HepG2 (cell line): ENCODE measurements at regions not wholly inside any gene's neighbourhood (a gene's known extent, or its start where the extent isn't known, plus 50 kb on each side); places are given as distances from the start of the nearest gene placed in this dataset.

Experiments
- ATAC-seq: fragments of 200-7000 bp; cut with Tn5 transposase; 3 replicates; pipeline ENCODE4 v1.9.1; 2020; ENCODE audit warnings: mild to moderate bottlenecking, moderate library complexity
- BruUV-seq: library from RNA; stranded (reverse); fragments of 400-500 nt; replicated peaks from 2 replicates; lab custom pipeline; 2021; lab: Mats Ljungman, UMichigan
- CTCF ChIA-PET: fragments of 300-600 bp; formaldehyde crosslinking; extraction: SDS; loops from one replicate; lab custom pipeline; 2021; ENCODE audit warnings: low total read pairs, inconsistent platforms, low intra/inter-chr PET ratio; lab: Yijun Ruan, JAX
- POLR2A ChIA-PET: fragments of 350-600 bp; sonication (Branson Sonifier 250); formaldehyde crosslinking; loops from one replicate; lab custom pipeline; 2020; ENCODE audit warnings: antibody characterized with exemption, inconsistent platforms; lab: Yijun Ruan, JAX
- DNase-seq: peaks from one replicate; pipeline ENCODE4 v3.0.0-alpha.2; 2015; ENCODE audit warnings: low spot score
- FAIRE-seq: peaks from 3 replicates; lab custom pipeline; 2011; peaks lifted over from hg19 to GRCh38; lab: Jason Lieb, UNC
- H2AFZ ChIP-seq: one replicate; pipeline ENCODE4 v1.6.1; 2011; ENCODE audit warnings: low read length, inconsistent platforms
- H3K27ac ChIP-seq: fragments of 300-600 bp; 3 replicates; pipeline ENCODE4 v1.8.0; 2011; ENCODE audit warnings: mixed run types, mild to moderate bottlenecking, mixed read lengths, low read length, inconsistent platforms; ENCODE audit not compliant: insufficient read depth; ENCODE audit errors: extremely low read length
- H3K27me3 ChIP-seq, 2 experiments: fragments of 200-600 bp in 1 of 2; 2 replicates in 1 of 2; 3 replicates in 1 of 2; pipeline versions ENCODE4 v1.6.0 to v1.8.0; 2011; ENCODE audit warnings: low read length in 2 of 2, mild to moderate bottlenecking in 2 of 2, moderate library complexity in 2 of 2, inconsistent platforms in 1 of 2; ENCODE audit not compliant: insufficient read depth in 2 of 2, control insufficient read depth in 1 of 2
- H3K36me3 ChIP-seq, 2 experiments: fragments of 200-600 bp in 1 of 2; replicated peaks in 1 of 2; 2 replicates in 1 of 2; 3 replicates in 1 of 2; pipeline versions ENCODE4 v1.5.1 to v1.8.0; 2011; ENCODE audit warnings: low read length in 2 of 2, inconsistent platforms in 1 of 2; ENCODE audit not compliant: insufficient read depth in 2 of 2, control insufficient read depth in 1 of 2
- H3K4me1 ChIP-seq: 2 replicates; pipeline ENCODE4 v1.5.1; 2012; ENCODE audit warnings: low read length, inconsistent platforms; ENCODE audit not compliant: insufficient read depth
- H3K4me2 ChIP-seq: 2 replicates; pipeline ENCODE4 v1.6.0; 2011; ENCODE audit warnings: low read depth, low read length, inconsistent platforms
- H3K4me3 ChIP-seq, 3 experiments: fragments of 200-600 bp in 1 of 3; sonication (generic), shearing (Covaris generic) in 1 of 3; replicated peaks in 1 of 3; 2 replicates each; pipeline ENCODE4 v1.5.1; 2011 to 2016; ENCODE audit warnings: low read length in 3 of 3, inconsistent platforms in 2 of 3, low read depth in 2 of 3, mild to moderate bottlenecking in 2 of 3, control low read depth in 1 of 3, mixed read lengths in 1 of 3; ENCODE audit not compliant: insufficient read depth in 1 of 3
- H3K79me2 ChIP-seq: one replicate; pipeline ENCODE4 v1.6.1; 2011; ENCODE audit warnings: low read length, inconsistent platforms; ENCODE audit not compliant: insufficient read depth
- H3K9ac ChIP-seq: 2 replicates; pipeline ENCODE4 v1.6.0; 2011; ENCODE audit warnings: mild to moderate bottlenecking, low read depth, low read length, inconsistent platforms; ENCODE audit not compliant: insufficient read depth
- H3K9me3 ChIP-seq: 2 replicates; pipeline ENCODE4 v1.5.1; 2012; ENCODE audit warnings: mild to moderate bottlenecking, low read length
- H4K20me1 ChIP-seq: 2 replicates; pipeline ENCODE4 v1.6.0; 2011; ENCODE audit warnings: inconsistent platforms, mild to moderate bottlenecking, low read length, moderate library complexity; ENCODE audit not compliant: insufficient read depth
- BHLHE40 ChIP-seq: IDR thresholded peaks from 2 replicates; pipeline ENCODE4 v1.6.1; 2011; ENCODE audit warnings: low read length, improper control_type of control experiment
- CENPBD1 ChIP-seq: sonication (generic); formaldehyde crosslinking; IDR thresholded peaks from 2 replicates; pipeline ENCODE4 v1.8.0; 2022; ENCODE audit warnings: missing genetic modification reagents, low read depth, mild to moderate bottlenecking, borderline replicate concordance
- HES4 ChIP-seq: sonication (generic); formaldehyde crosslinking; IDR thresholded peaks from 2 replicates; pipeline ENCODE4 v1.9.0; 2021; ENCODE audit warnings: mild to moderate bottlenecking, missing genetic modification reagents, borderline replicate concordance
- HINFP ChIP-seq: sonication (generic); formaldehyde crosslinking; IDR thresholded peaks from 2 replicates; pipeline ENCODE4 v1.4.0; 2020; ENCODE audit warnings: low read depth, mild to moderate bottlenecking, missing genetic modification reagents
- HNRNPL ChIP-seq: fragments of 200-400 bp; formaldehyde crosslinking; IDR thresholded peaks from 2 replicates; pipeline ENCODE4 v1.6.1; 2017; ENCODE audit warnings: mild to moderate bottlenecking, low read depth, low read length
- KDM5B ChIP-seq: sonication (generic); formaldehyde crosslinking; IDR thresholded peaks from 2 replicates; pipeline ENCODE4 v1.4.0; 2020; ENCODE audit warnings: missing genetic modification reagents, mild to moderate bottlenecking, borderline replicate concordance
- LBX2 ChIP-seq: sonication (generic); formaldehyde crosslinking; IDR thresholded peaks from 2 replicates; pipeline ENCODE4 v1.5.0; 2020; ENCODE audit warnings: missing genetic modification reagents, mild to moderate bottlenecking, borderline replicate concordance
- MIER3 ChIP-seq: IDR thresholded peaks from 2 replicates; pipeline ENCODE4 v1.6.1; 2016; ENCODE audit warnings: missing compliant biosample characterization, borderline replicate concordance
- NR3C1 ChIP-seq: sonication (generic); formaldehyde crosslinking; IDR thresholded peaks from 2 replicates; pipeline ENCODE4 v1.4.0; 2020; ENCODE audit warnings: missing genetic modification reagents
- SRSF1 ChIP-seq: fragments of 200-400 bp; formaldehyde crosslinking; optimal IDR thresholded peaks from 2 replicates; pipeline ENCODE3; 2017; ENCODE audit warnings: mild to moderate bottlenecking, low read depth, low read length, moderate library complexity
- TFDP2 ChIP-seq: sonication (generic); formaldehyde crosslinking; IDR thresholded peaks from 2 replicates; pipeline ENCODE4 v1.4.0; 2020; ENCODE audit warnings: missing genetic modification reagents
- ZNF354B ChIP-seq: sonication (generic); formaldehyde crosslinking; IDR thresholded peaks from 2 replicates; pipeline ENCODE4 v1.8.0; 2022; ENCODE audit warnings: mild to moderate bottlenecking, missing genetic modification reagents
- ZNF552 ChIP-seq: sonication (generic); formaldehyde crosslinking; IDR thresholded peaks from 2 replicates; pipeline ENCODE4 v1.9.0; 2022; ENCODE audit warnings: missing genetic modification reagents, mild to moderate bottlenecking, borderline replicate concordance
- ZNF570 ChIP-seq: sonication (generic); formaldehyde crosslinking; IDR thresholded peaks from 2 replicates; pipeline ENCODE4 v1.4.0; 2020; ENCODE audit warnings: mild to moderate bottlenecking, missing genetic modification reagents, borderline replicate concordance
- whole genome bisulfite sequencing: methylation state at CpG from one replicate; pipeline ENCODE4 v1.1.6; 2017; ENCODE audit warnings: low lambda C conversion rate; 5-methylcytosine and 5-hydroxymethylcytosine counted together
- in situ Hi-C: cut with HindIII; loops from 2 replicates; pipeline ENCODE4 v1.10.0; 2017; ENCODE audit warnings: low pct_unique_long_range_greater_than_20kb; ENCODE audit not compliant: extremely low pct_ligation_motif_present
- intact Hi-C: fragments of 100-400 bp; cut with micrococcal nuclease; formaldehyde crosslinking; loops from one replicate; pipeline ENCODE4 v1.10.0; 2022; ENCODE audit not compliant: unreplicated experiment

- H3K36me3 ChIP-seq, result no peaks in the 10 kb centered on the region
- no peaks in the 10 kb centered on the region for H3K79me2 ChIP-seq
- H3K9me3 ChIP-seq, result no peaks in the 10 kb centered on the region
- ChIA-PET POLR2A (no interaction called here), CTCF (no interaction called here)
- no peak for TF ChIP-seq SRSF1
- no peak for TF ChIP-seq BHLHE40
- no peak for TF ChIP-seq ZNF354B (CRISPR knock-in tag)
- TF ChIP-seq NR3C1 (CRISPR knock-in tag), result no peak
- no peak for TF ChIP-seq CENPBD1 (CRISPR knock-in tag)
- no peak for TF ChIP-seq ZNF570 (CRISPR knock-in tag)
- TF ChIP-seq MIER3 (CRISPR knock-in tag), result no peak
- no peak for TF ChIP-seq TFDP2 (CRISPR knock-in tag)
- no peak for TF ChIP-seq KDM5B
- TF ChIP-seq ZNF552 (CRISPR knock-in tag), result no peak
- TF ChIP-seq HES4 (CRISPR knock-in tag), result no peak
- TF ChIP-seq HNRNPL, result no peak
- no peak for TF ChIP-seq LBX2 (CRISPR knock-in tag)
- TF ChIP-seq HINFP (CRISPR knock-in tag), result no peak
- in situ Hi-C loops, result no loop called here
- no peaks in the 10 kb centered on the region; a peak in 2 of 5 replicates for H3K27me3 ChIP-seq
- no peaks in the 10 kb centered on the region for H3K4me1 ChIP-seq
- 34% methylated on average over 7 of the region's 7 CpGs for WGBS
- BruUV-seq, result no TSS peak
- no peak overlapping the region for H3K9ac ChIP-seq
- no peak for ATAC-seq
- no peak overlapping the region for H3K4me3 ChIP-seq
- no peaks in the 10 kb centered on the region for H4K20me1 ChIP-seq
- intact Hi-C loops, result no loop called here
- H3K27ac ChIP-seq, result no peak overlapping the region
- H2AFZ ChIP-seq, result no peak overlapping the region
- H3K4me2 ChIP-seq, result no peak overlapping the region
- no peak for DNase-seq
- FAIRE-seq, result no peak
These were observed 114.1 kb downstream of the BMS1 start for GRCh38 chr10:42896735-42897134.
